SKM-1 (cell line): ENCODE measurements at regions not wholly inside any gene's neighbourhood (a gene's known extent, or its start where the extent isn't known, plus 50 kb on each side); places are given as distances from the start of the nearest gene placed in this dataset.
A peak's percentile ranks its signal among the peaks of the same experiment; 100 is the strongest.

ENCODE experiments used
- DNase-seq: peaks from one replicate; lab custom pipeline; 2025; ENCODE audit not compliant: unreplicated experiment; lab: John Stamatoyannopoulos, UW

DNA sequence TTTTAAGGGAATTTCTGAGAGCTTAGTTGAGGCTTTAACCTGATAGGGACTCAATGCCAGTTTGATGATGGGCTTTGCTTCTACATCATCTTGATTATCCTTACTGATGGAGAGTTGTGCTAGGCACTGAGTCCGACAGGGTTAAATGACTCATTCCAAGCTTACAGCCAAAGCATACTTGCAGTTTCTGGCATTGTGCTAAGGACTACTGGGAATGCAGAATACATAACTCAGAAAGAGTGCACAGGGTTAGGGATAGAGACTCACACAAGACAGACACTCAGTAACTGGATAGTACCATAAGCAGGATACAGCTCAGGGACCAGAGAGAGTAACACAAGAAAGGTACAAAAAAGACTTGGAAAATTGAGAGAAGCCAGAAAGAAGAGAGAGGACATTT, 94.1 kb upstream of the SLC14A2 start:
- no peak for DNase-seq

DNA sequence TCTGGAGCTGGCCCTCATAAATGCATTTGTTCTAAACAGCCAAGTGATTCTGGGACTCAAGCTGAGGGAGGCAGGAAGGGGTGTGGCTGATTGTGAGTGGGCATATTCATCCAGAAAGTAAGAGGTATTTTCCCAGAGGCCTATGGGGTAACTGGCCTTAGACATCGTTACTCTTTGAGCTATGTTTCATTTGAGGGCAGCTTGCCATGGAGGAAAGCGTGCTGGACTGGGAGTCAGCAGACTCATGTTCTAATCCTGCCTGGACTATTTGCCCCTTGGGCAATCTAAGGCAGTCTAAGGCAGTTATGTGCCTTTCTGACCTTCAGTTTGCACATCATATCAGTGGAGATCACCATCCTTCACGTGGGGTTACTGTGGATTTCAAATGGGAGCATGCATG, 93.5 kb upstream of the SLC14A2 start:
- DNase-seq: no peak

DNA sequence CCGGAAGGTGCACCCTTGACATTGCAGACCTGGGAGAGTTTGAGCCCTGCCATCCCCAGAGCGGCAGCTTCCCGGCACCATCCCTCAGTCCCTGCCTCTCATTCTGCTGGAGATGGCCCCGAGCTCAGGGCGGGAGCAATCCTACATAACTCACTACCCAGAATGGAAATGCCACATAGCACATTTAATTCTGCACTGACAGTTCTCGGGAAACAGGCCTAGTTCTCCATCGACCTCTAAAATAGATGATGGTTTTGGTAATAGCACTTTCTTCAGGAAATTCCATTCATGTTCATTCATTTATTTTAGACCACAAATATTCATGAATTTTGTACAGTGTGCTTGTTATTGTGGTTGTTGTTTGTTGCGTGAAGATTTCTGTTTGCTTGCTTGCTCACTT, 92.9 kb upstream of the SLC14A2 start:
- DNase-seq: no peak

DNA sequence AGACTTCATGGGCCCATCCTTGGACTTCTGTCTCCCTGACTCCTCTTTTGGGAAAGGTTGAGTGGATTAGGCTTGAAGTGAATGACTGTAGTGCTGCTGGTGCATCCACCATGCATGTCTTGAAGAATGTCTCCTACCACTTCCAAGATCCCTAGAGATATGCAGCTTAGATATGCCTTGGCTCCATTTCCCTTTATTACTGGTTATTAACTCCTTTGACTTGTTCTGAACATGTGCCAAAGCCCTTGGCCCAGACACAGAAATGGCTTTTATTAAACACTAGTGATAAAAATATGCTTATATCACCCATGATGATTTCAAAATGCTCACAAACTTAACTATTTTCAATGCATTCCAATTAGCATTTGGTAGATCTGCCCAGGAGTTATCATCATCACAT, 90.0 kb upstream of the SLC14A2 start:
- no peak for DNase-seq

DNA sequence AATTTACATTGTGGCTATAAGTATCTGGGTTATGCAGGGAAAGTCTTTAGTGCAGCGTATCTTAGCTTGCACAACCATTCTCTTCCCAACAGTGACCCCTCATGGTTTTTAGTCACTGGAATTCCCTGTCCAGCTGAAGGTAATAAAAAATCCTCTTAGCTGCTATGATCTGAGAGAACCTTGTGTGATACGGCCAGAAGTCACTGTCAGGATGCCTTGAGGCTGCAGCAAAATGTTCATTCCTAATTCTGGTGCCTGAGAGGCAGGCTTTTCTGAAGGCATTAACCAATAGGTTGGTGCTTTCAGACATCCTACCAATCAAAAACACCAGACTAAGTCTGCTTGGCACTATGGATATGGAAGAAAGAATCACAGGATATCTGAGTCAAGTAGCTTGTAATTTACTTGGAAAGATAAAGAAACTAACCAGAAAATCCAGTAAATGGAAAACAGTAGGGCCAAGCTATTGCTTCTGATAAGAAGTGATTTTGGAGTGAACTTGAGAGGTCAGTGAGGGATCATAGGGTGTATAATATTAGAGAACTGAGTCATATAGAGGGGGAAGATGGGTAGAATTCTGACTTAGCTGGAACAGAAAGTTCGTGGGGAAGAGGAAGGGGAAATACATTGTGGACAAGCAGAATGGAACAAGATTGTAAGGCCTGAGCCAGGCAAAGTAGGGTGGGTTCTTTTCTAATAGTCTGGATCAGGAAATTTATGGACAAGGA, 89.0 kb upstream of the SLC14A2 start:
- no peak for DNase-seq

DNA sequence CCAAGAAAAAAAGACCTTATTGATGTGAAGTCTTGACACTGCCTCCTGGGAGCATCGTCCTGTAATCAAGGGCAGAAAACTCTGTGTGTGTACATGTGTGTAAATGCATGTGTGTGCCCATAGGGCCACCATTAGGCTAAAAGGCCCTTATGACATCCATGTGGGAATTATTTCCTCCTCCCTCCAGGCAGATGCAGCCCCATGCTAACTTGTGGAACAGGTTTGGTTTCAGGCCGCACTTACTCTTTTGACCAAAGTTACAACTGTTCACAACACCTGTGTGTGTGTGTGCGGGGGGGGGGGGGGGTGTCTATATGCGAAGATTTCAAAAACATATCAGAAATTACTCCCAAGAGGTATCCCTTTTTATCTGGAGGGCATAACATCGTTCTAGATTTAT, 87.4 kb upstream of the SLC14A2 start:
- no peak for DNase-seq

DNA sequence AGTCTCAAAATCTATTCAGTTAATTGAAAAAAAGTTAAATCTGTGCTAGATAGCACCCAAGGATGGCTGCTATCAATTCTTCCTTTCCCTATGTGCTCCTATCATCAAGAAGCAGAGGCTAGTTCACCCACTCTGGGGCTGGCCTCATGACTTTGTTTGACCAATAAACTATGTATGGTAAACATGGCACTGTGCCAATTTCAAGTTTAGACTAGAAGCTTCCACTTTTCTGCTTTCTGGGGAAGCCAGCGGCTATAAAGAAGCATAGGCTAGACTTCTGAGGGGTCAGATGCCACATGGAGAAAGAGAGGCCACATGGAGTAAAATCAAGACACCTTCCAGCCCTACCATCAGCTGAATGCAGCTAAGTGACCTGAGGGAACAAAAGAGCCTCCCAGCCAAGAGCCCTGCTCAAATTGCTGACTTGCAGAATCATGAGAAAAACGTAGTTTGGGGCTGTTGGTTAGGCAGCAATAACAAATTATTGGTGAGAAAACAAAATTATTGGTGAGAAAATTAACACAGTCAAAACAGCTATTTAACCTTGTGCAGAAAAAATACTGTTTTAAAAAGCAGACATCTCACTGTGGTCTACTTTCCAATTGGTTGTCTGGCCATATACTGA, 86.5 kb upstream of the SLC14A2 start:
- DNase-seq: no peak

DNA sequence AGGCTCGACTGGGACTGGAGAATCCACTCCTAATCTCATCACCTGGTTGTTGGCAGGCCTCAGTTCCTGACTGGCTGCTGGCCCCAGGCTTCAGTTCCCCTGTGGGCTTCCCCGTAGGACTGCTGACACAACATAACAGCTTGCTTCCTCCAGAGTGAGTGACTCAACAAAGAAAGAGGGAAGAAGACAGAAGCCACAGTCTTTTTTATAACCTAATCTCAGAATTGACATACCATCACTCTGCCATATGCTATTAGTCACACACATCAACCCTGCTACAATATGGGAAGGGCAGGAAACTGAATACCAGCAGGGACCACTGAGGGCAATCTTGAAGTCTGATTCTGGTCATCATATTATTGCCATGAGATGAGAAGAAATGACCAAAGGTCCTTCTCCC, 76.8 kb upstream of the SLC14A2 start:
- DNase-seq: no peak

DNA sequence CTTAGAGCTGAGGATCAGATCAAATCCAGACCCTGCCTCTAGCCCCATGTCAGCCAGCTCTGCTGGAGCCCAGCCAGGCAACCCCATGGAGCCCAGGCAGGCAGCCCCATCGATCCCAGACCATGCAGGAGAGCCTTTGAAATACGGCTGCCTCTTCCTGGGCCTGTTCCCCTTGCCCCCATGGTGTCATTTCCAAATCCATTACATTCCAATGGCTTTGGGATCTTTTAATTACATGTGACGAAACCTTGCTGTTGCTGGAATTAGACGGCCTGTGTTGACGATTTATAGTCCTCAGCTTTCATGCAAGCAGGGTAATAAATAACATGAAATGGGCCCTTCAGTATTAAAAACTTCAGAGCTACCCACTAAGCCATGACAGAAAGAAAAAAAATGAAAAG, 75.8 kb upstream of the SLC14A2 start:
- no peak for DNase-seq

DNA sequence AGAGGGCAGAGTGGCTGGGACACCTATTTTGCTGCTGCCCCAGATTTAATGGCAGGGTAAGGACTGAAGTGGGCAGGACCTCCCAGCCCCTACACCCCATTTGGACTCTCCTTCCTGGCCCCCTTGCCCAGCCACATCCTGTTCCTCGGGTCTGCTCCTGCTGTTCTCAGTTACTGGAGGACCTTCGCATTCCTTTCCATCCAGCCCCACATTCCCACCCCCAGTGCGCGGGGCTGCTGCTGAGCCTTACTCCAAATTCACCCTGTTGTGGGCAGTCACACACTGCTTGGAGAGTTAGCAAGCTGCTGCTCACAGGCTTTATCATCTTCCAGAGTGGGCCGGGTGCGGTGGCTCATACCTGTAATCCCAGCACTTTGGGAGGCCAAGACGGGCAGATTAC, 75.2 kb upstream of the SLC14A2 start:
- no peak for DNase-seq

DNA sequence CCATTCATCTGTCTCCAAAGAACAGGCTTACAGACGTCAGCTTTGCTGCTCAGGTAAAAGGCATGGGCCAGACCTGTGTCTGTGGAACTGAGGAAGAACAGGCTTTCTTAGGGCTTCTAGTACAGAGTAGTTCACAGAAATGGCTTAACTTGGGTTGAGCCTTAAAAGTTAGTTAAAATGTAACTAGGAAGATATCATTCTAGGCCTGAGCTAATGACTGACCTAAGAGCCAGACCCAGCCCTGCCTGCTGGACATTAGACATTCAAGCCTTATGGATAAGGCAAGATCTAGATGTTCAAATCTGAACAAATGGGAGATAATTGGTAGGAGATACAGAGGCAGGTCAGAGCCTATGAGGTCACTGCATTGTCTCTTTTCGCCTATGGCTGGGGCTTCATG, 73.9 kb upstream of the SLC14A2 start:
- DNase-seq: no peak

DNA sequence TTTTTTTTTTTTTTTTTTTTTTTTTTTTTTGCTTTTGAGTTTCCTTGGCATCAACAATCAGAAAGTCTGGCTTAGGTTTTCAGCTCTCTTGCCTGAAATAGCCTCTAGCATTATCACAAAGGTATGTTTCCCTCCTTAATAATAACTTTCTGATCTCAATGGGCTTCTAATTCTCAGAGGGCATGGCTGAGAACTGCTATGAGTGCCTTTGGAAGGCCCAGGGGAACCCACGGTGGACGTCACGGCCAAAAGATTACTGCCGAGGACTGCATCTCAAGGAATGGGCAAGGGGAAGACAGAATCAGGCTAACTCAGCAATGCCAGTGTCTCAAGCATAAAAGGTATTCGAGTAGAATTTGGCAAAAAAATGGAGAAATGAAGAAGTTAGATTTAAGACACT, 73.2 kb upstream of the SLC14A2 start:
- DNase-seq: no peak

DNA sequence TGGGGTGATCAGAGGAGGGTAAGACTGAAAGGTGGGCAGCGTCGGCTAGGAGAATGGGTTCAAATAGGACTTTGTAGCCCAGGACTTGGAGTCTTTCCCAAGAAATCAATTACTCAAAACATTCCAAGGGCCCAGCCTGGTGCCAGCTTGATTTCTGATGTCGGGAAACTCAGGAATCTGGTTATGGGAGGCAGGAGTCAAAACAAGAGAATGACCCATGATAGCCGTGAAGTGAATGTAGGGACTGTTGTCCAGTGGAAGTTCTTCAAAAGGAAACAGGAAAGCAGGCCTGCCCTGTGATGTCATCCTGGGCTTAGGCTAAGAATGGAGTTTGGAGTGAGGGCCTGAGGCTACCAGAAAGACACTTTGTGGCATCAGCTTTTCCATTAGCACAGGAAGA, 67.4 kb upstream of the SLC14A2 start:
- no peak for DNase-seq

DNA sequence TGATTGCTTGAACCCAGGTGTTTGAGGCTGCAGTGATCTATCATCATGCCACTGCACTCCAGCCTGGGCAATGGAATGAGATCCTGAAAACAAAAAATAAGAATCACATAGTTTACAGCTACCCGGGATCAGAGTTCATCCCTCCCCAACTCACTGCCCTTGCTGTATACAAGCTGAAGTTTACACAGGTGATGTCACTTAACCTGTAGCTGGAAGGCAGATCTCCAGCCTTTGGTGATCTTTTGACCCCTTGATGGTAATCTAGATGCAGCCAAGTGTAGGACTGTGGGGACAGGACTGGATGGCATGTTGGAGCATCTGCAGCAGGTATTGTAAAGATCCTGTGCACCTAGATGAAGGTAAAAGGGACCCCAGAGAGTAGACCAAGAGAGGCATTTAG, 66.7 kb upstream of the SLC14A2 start:
- no peak for DNase-seq

DNA sequence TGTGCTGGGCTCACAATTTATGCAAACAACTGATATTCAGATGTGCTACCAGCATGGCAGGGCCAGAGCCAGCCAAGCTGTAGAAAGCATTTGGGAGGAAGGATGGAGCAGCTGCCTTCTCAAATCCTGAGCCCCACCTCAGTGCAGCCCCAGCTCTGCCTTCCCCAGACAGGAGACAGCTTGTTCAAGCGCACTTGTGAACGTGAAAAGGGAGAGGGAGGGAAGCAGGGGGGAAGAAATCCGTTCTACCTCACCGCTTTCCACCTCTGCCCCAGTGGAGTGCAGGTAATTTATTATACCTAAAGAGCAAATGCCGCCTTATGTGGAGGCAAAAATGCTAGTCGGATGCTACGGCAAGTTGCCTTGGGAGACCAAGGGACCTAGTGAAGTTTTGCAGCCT, 66.0 kb upstream of the SLC14A2 start:
- no peak for DNase-seq

DNA sequence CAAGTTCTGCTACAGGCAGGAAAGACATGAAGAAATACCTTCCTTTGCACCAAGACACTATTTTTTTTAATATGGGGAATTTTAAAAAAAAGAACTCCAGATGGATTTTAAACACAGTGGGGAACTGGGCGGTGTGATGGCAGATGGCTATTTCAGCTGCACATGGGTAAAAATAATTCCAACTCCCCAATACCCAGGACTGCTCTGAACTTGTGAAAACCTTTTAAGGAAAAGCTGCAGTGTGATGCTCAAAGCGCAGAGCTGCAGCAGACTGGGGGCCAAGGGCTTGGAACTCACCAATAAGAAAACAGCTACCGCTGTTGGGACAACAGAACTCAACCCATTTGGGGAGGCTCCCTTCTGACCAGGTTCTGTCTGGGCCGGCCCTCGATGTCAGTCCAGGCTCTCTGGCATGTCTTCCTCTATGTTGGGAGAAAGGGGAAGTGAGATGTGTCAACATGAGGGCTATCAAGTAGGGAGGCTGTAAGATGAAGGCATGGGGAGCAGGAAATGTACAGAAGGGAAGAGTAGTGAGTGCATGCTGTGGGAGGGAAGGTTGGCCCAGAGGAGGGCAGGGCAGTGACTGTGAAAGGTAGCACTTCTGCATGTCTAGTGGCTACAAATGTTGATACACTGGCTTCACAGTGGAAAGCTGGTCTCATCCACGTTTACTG, 64.0 kb upstream of the SLC14A2 start:
- DNase-seq: peak; percentile 59

DNA sequence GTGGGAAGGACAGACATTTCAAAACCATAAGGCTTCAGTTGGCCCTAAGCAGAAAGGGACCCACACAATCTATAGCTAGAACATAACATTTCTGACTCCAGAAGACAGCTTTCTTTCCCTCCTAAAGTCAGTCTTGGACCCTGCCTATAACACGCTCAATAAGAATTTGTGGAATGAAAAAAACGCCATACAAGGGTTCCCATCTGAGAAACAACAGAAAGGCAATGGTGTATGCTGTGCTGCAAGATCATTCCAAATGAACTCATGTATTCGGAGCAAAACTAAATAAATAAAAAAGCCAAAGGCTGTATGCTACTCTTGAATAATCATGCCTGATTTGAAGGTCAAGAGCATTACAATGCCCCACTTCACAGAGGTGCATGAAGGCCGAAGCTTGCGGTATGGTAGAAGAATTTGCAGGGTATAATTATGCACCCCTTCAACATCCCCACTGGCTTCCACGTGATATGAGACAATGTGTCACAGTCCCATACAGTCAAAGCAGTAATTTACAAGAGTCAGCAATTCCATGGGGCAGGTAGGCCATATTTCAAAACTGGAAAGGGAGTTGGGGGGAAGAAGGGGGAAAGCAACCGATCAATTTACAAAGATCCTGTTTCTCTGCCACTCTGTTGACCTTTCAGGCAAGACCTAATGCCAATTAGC, 61.4 kb upstream of the SLC14A2 start:
- no peak for DNase-seq

DNA sequence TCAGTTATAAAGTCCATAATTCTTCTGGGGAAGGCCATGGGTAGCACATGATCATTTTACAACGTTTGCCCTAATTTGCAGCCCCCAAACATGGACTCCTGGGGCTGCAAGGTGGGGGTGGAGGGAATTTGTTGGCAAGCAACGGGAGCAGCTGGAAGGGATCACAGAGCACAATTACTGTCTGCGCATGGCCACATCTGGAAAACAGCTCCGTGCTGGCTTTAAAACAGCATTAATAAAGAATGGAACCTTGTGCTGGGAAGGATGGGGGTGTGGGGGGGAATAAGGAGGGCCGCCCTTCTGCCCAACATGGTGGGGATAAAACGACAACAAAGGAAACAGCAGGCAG, 60.9 kb upstream of the SLC14A2 start:
- no peak for DNase-seq

DNA sequence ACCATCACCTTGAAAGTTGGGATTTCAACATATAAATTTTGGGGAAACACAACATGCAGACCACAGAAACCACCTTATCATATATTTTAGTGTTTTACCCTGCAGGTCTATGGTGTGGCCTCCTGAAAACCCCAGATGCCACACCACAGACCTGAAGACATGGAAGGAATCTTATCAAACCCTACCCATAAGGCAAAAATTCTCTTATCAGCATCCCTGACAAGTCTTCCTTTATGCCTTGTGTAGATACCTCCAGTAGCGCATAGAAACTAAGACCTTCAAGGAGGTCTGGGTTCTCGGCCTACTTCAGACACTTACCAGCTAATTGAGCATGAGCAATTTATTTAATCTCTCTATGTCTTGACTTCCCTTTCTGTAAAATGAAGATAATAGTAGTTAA, 59.1 kb upstream of the SLC14A2 start:
- DNase-seq: no peak

DNA sequence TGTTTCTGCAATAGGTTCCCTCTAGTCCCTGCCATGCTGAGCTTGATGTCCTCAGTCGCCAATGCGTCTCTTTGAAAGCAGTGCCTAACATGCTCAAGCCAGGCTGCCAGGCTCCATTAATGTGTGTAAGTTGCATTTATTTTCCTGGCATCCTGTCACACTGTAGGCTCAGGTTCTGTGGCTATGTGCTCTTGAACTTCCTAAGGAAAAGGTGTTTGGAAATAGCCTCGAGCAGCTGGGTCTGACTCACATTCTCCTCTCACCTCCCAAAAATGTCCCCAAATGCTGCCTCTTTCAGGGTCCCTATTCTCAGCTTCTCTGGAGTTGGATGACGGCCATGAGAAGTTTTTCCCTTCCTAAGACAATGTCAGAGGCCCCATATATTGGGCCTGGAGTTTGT, 58.0 kb upstream of the SLC14A2 start:
- no peak for DNase-seq

DNA sequence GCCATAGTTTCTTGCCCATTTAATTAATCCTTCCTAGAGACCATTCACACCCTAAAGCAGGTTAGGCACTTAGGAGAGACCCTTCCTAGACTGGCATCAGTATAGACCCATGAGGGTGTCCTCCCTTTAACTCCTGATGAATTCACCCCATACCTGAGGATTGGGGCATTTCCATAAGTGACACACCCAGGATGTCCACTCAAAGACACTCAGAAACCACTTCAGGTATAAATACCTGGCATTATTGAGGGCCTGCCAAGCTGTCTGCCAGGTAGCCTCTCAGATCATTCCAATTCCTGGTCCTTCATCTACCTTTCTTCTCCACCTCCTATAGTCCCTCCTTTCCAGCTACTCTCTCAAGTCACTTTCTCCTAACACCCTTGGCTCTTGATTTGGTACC, 57.5 kb upstream of the SLC14A2 start:
- DNase-seq: no peak

DNA sequence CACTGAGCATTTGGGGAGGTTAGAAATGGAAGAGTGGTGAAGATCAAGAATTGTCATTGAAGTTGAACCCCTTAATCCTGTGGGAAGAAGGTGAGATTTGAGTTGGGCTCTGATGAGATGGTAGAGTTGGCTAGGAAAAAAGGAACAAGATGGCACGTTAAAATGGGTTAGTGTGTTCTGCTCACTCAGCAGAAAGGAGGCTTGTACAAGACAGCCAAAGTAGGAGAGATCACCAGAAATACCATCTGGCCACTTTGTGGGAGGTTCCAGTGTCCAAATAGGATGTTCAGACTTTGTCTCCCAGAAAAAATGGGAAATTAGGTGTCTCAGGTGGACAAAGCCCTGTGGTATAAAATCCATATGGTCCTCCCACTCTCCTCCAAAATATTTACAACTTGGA, 56.0 kb upstream of the SLC14A2 start:
- no peak for DNase-seq
